ENCODE measurements at regions not wholly inside any gene's neighbourhood (a gene's known extent, or its start where the extent isn't known, plus 50 kb on each side); places are given as distances from the start of the nearest gene placed in this dataset.

DNA sequence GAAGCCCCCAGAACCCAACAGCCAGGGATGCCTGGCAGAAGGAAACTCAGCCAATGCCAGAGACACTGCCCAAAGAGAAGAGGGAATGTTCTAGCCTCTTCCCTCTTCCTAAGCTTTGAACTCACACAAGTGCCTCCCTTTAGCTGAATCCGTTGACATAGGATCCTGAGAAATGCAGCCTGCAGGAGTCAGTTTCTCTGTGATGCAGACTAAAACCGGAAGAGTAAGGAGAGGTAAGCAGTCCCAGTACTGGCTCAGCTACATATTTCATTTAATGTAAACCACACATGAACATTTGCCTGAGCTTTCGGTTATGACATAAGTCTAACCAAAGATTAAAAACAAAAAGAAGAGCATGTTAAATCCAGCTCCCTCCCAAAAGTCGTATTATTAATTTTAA lies 768.7 kb downstream of the TBL1XR1 start:
- no peak for TF ChIP-seq TAF1 (IDR thresholded peaks at IDR 0.05; ENCODE audit: low read depth, low read length)
- no peak for TF ChIP-seq POLR2A (IDR thresholded peaks at IDR 0.05; ENCODE audit: low read depth, low read length)

All from GM12891 (cell line).